Heart left ventricle (tissue), 13 donors: ENCODE measurements at regions not wholly inside any gene's neighbourhood (a gene's known extent, or its start where the extent isn't known, plus 50 kb on each side); places are given as distances from the start of the nearest gene placed in this dataset.

Source experiments
- POLR2A ChIP-seq, 2 donors: fragments of 450-650 bp; IDR thresholded peaks; one replicate each; pipeline ENCODE4 v1.6.1; 2017; ENCODE audit warnings: antibody characterized with exemption in 2 of 2, mild to moderate bottlenecking in 2 of 2, moderate library complexity in 2 of 2
- TF ChIP-seq, protein P1 (sequence below), 12 donors: fragments of 200-600 bp; sonication (generic) in 4 of 12; IDR thresholded peaks; one replicate each; pipeline versions ENCODE4 v1.5.0 to v1.8.0; 2018 to 2022; ENCODE audit warnings: antibody characterized with exemption in 12 of 12, mild to moderate bottlenecking in 5 of 12
- donor health status: ischemic (EF 13 %, LVEDD 7.1; RV severe dilation, severe dysfunction).
- donor health status: DM: no; HTN: yes; CAD: no.
- donor health status: DM: no; HTN: no; CAD: no.
- donor health status: ischemic (EF 25% LVEDD 6.9; RV normal size, moderate dysfunction).
- donor health status: ischemic (EF 25% LVEDD 5.7; RV mildly dilated, moderate dysfunction).
- donor health status: ischemic (EF 35%, LVEDD 5.7; RV mildly dilated, moderate dysfunction).
- donor health status: nonischemic (EF 11% LVEDD 7.7; RV severe dilation, severe dysfunction).
- donor health status: DM: yes; HTN: yes; CAD: no.
- donor health status: PGD.
- donor health status: ischemic (EF 29% LVEDD 5.4; RV normal size, mild dysfunction).
- donor health status: nonischemic (EF 23%, LVEDD 6.1; RV moderate dilation, normal function).

DNA sequence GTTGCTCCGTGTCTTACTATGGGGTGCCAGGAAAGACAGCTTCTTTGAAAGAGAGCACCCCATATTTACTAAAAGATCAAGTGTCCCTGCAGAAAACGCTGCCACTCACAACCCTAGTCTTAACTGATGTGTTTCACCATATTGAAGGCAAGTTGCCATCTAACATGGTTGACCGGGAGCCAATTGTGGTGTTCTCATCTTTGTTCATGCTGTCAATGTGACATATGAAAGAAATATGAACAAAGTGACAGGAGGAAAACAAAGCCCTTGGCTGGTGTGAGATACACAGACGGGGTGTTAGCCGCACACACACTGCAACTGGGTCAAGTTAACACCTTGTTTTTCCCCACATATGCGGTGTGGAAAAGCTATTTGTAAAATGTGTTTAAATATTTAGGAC, 122.3 kb upstream of the NEBL start:
- no peak for TF ChIP-seq POLR2A (IDR thresholded peaks at IDR 0.05)
- TF ChIP-seq, protein P1, sequence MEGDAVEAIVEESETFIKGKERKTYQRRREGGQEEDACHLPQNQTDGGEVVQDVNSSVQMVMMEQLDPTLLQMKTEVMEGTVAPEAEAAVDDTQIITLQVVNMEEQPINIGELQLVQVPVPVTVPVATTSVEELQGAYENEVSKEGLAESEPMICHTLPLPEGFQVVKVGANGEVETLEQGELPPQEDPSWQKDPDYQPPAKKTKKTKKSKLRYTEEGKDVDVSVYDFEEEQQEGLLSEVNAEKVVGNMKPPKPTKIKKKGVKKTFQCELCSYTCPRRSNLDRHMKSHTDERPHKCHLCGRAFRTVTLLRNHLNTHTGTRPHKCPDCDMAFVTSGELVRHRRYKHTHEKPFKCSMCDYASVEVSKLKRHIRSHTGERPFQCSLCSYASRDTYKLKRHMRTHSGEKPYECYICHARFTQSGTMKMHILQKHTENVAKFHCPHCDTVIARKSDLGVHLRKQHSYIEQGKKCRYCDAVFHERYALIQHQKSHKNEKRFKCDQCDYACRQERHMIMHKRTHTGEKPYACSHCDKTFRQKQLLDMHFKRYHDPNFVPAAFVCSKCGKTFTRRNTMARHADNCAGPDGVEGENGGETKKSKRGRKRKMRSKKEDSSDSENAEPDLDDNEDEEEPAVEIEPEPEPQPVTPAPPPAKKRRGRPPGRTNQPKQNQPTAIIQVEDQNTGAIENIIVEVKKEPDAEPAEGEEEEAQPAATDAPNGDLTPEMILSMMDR (IDR thresholded peaks at IDR 0.05) = no peak
